PC-9 (cell line): ENCODE measurements at regions not wholly inside any gene's neighbourhood (a gene's known extent, or its start where the extent isn't known, plus 50 kb on each side); places are given as distances from the start of the nearest gene placed in this dataset.

Experiments used
- BruUV-seq: library from RNA; stranded (reverse); fragments of 400-500 nt; replicated peaks from 2 replicates; lab custom pipeline; 2021; lab: Mats Ljungman, UMichigan
- CTCF ChIA-PET: fragments of 300-600 bp; sonication (Branson Sonifier 250); formaldehyde crosslinking; loops from one replicate; lab custom pipeline; 2022; ENCODE audit warnings: antibody characterized with exemption; lab: Charles Lee
- POLR2A ChIA-PET: fragments of 300-600 bp; sonication (Branson Sonifier 250); formaldehyde crosslinking; loops from one replicate; lab custom pipeline; 2022; ENCODE audit warnings: antibody characterized with exemption; ENCODE audit not compliant: unreplicated experiment; lab: Charles Lee
- DNase-seq, 2 experiments: peaks; one replicate each; pipeline versions ENCODE4 v3.0.0 to v3.0.0-alpha.2; 2015 to 2022; ENCODE audit warnings: mixed read lengths in 1 of 2
- H2AFZ ChIP-seq: fragments of 200-600 bp; sonication (generic); 2 replicates; pipeline ENCODE4 v1.8.1; 2017; ENCODE audit warnings: antibody characterized with exemption
- H3F3A ChIP-seq: fragments of 200-600 bp; sonication (generic); 2 replicates; pipeline ENCODE4 v1.8.1; 2017; ENCODE audit warnings: antibody characterized with exemption, mild to moderate bottlenecking, low read depth; ENCODE audit not compliant: insufficient read depth
- H3K27ac ChIP-seq: fragments of 200-600 bp; sonication (generic); 2 replicates; pipeline ENCODE4 v1.6.1; 2016; ENCODE audit warnings: mixed run types
- H3K27me3 ChIP-seq: fragments of 200-600 bp; sonication (generic); 2 replicates; pipeline ENCODE4 v1.6.1; 2016; ENCODE audit warnings: low read depth, mixed run types; ENCODE audit not compliant: insufficient read depth
- H3K36me3 ChIP-seq: fragments of 200-600 bp; sonication (generic); 2 replicates; pipeline ENCODE4 v1.6.1; 2016; ENCODE audit warnings: low read depth, mixed run types
- H3K4me1 ChIP-seq: fragments of 200-600 bp; sonication (generic); replicated peaks from 2 replicates; pipeline ENCODE4 v1.6.1; 2016; ENCODE audit warnings: mixed run types; ENCODE audit not compliant: insufficient read depth
- H3K4me2 ChIP-seq: fragments of 200-600 bp; sonication (generic); 2 replicates; pipeline ENCODE4 v1.6.1; 2017; ENCODE audit warnings: mixed run types
- H3K4me3 ChIP-seq: fragments of 200-600 bp; sonication (generic); 2 replicates; pipeline ENCODE4 v1.6.1; 2016; ENCODE audit warnings: mixed run types
- H3K79me2 ChIP-seq: fragments of 200-600 bp; sonication (generic); 2 replicates; pipeline ENCODE4 v1.6.1; 2017; ENCODE audit warnings: low read depth, mixed run types
- H3K9me2 ChIP-seq: fragments of 200-600 bp; sonication (generic); 2 replicates; pipeline ENCODE4 v1.8.1; 2017; ENCODE audit warnings: mild to moderate bottlenecking; ENCODE audit not compliant: insufficient read depth
- H3K9me3 ChIP-seq: fragments of 200-600 bp; sonication (generic); 2 replicates; pipeline ENCODE4 v1.8.1; 2016; ENCODE audit warnings: low read depth; ENCODE audit not compliant: insufficient read depth
- H4K20me1 ChIP-seq: fragments of 200-600 bp; sonication (generic); 2 replicates; pipeline ENCODE4 v1.8.1; 2017; ENCODE audit not compliant: insufficient read depth
- EZH2 ChIP-seq: fragments of 200-600 bp; sonication (generic); IDR thresholded peaks from 2 replicates; pipeline ENCODE4 v1.8.0; 2017; ENCODE audit warnings: antibody characterized with exemption, low read depth
- intact Hi-C: fragments of 100-400 bp; cut with micrococcal nuclease; formaldehyde crosslinking; loops from one replicate; pipeline ENCODE4 v1.10.0; 2022; ENCODE audit not compliant: unreplicated experiment
- TF ChIP-seq, protein P1 (sequence below): fragments of 200-600 bp; sonication (generic); conservative IDR thresholded peaks from 2 replicates; pipeline ENCODE4 v1.6.1; 2017; ENCODE audit warnings: mixed run types, antibody characterized with exemption, mild to moderate bottlenecking, moderate library complexity

- H3K4me2 ChIP-seq = no peak overlapping the region
- ChIA-PET CTCF (no interaction called here), POLR2A (no interaction called here)
- H3K79me2 ChIP-seq = no peaks in the 10 kb centered on the region
- H3F3A ChIP-seq = no peaks in the 10 kb centered on the region
- H3K4me1 ChIP-seq = no peaks in the 10 kb centered on the region
- H2AFZ ChIP-seq = no peak overlapping the region
- no TSS peak for BruUV-seq
- peaks cover 44% of the 10 kb centered on the region for H3K27me3 ChIP-seq
- no peaks in the 10 kb centered on the region for H4K20me1 ChIP-seq
- H3K4me3 ChIP-seq = no peak overlapping the region
- H3K36me3 ChIP-seq = no peaks in the 10 kb centered on the region
- TF ChIP-seq, protein P1, sequence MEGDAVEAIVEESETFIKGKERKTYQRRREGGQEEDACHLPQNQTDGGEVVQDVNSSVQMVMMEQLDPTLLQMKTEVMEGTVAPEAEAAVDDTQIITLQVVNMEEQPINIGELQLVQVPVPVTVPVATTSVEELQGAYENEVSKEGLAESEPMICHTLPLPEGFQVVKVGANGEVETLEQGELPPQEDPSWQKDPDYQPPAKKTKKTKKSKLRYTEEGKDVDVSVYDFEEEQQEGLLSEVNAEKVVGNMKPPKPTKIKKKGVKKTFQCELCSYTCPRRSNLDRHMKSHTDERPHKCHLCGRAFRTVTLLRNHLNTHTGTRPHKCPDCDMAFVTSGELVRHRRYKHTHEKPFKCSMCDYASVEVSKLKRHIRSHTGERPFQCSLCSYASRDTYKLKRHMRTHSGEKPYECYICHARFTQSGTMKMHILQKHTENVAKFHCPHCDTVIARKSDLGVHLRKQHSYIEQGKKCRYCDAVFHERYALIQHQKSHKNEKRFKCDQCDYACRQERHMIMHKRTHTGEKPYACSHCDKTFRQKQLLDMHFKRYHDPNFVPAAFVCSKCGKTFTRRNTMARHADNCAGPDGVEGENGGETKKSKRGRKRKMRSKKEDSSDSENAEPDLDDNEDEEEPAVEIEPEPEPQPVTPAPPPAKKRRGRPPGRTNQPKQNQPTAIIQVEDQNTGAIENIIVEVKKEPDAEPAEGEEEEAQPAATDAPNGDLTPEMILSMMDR = no peak
- no peak for TF ChIP-seq EZH2
- no peaks in the 10 kb centered on the region for H3K9me2 ChIP-seq
- DNase-seq = no peak
- no peak overlapping the region for H3K27ac ChIP-seq
- intact Hi-C loops = no loop called here
- peaks cover 7% of the 10 kb centered on the region; the same call in 1 of the 2 replicates for H3K9me3 ChIP-seq
These were observed 173.5 kb downstream of the ASMT start for GRCh38 chrX:1788300-1788911.

DNA sequence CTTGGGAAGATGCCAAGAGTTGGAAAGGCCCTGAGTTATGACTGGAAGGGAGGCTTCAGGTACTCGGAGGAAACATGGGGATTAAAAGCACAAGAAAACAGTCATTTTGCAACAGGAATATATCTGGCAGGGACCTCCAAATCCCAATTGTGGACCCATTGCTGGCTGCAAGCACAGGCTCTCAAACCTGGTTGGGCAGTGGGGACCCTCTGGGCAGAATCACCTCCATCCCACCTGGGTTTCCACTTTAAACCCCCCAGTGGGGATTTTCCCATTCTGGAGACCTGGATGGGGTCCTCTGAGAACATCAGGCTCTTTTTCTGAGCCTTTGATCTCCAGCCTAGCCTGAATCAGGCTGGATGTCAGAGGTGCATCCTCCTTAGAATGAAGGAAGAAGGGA, 177.8 kb downstream of the ASMT start:
- H3K4me3 ChIP-seq = no peak overlapping the region
- DNase-seq = no peak
- H3K36me3 ChIP-seq = no peaks in the 10 kb centered on the region
- no peaks in the 10 kb centered on the region for H3K4me1 ChIP-seq
- H3F3A ChIP-seq = peaks cover 14% of the 10 kb centered on the region
- ChIA-PET CTCF (no interaction called here), POLR2A (no interaction called here)
- no peaks in the 10 kb centered on the region for H3K9me2 ChIP-seq
- no TSS peak for BruUV-seq
- H3K4me2 ChIP-seq = no peak overlapping the region
- H3K27ac ChIP-seq = no peak overlapping the region
- TF ChIP-seq EZH2 = no peak
- TF ChIP-seq, protein P1 = no peak
- no peaks in the 10 kb centered on the region for H3K79me2 ChIP-seq
- H3K9me3 ChIP-seq = no peaks in the 10 kb centered on the region
- H4K20me1 ChIP-seq = 0 out of 2 replicates have a peak, but pooled peaks cover 6% of the 10 kb centered on the region
- intact Hi-C loops = no loop called here
- peaks cover 43% of the 10 kb centered on the region for H3K27me3 ChIP-seq
- H2AFZ ChIP-seq = no peak overlapping the region

DNA sequence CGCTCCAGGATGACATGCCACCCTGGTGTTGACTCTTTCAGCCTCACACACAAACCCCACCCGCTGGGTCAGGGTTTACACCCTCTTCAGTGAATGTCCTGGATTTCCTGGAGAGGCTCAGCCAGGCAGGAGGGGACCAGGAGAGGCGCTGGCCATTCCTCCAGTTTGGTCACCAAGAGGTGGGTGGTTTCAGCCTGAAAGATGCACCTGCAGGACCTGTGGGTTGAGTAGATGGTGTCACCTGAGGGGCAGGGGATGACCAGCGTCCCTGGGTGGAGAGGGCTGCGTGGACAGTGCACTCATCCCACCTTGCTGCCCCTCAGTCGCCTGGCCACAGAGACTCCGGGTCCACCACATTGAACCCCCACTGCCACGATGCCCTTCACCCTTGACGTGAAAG, 179.7 kb downstream of the ASMT start:
- Histone ChIP-seq H3K4me1 (no peaks in the 10 kb centered on the region), H3K4me2 (no peak overlapping the region), H3K9me2 (no peaks in the 10 kb centered on the region), H3K79me2 (no peaks in the 10 kb centered on the region), H4K20me1 (0 out of 2 replicates have a peak, but pooled peaks cover 6% of the 10 kb centered on the region), H3K4me3 (no peak overlapping the region), H3K27me3 (peaks cover 55% of the 10 kb centered on the region), H3K36me3 (no peaks in the 10 kb centered on the region), H3F3A (peaks cover 16% of the 10 kb centered on the region), H2AFZ (no peak overlapping the region), H3K27ac (no peak overlapping the region), H3K9me3 (no peaks in the 10 kb centered on the region)
- DNase-seq = peak in 1 of 2 experiments; percentile 34
- intact Hi-C loops = no loop called here
- ChIA-PET POLR2A (no interaction called here), CTCF (no interaction called here)
- no TSS peak for BruUV-seq
- TF ChIP-seq, protein P1 = no peak
- no peak for TF ChIP-seq EZH2
